Ovary (tissue), 3 donors: ENCODE measurements at regions not wholly inside any gene's neighbourhood (a gene's known extent, or its start where the extent isn't known, plus 50 kb on each side); places are given as distances from the start of the nearest gene placed in this dataset.

Experiments used
- CTCF ChIP-seq, 3 donors: fragments of 450-650 bp in 2 of 3; fragments of 200-600 bp in 1 of 3; IDR thresholded peaks; one replicate each; pipeline versions ENCODE4 v1.5.1 to v1.8.0; 2016 to 2022; ENCODE audit warnings: antibody characterized with exemption in 3 of 3, mild to moderate bottlenecking in 1 of 3
- POLR2A ChIP-seq: fragments of 450-650 bp; IDR thresholded peaks from one replicate; pipeline ENCODE4 v1.6.1; 2017; ENCODE audit warnings: antibody characterized with exemption, mild to moderate bottlenecking, moderate library complexity
- donor health status: DM: no; HTN: no; CAD: no.

DNA sequence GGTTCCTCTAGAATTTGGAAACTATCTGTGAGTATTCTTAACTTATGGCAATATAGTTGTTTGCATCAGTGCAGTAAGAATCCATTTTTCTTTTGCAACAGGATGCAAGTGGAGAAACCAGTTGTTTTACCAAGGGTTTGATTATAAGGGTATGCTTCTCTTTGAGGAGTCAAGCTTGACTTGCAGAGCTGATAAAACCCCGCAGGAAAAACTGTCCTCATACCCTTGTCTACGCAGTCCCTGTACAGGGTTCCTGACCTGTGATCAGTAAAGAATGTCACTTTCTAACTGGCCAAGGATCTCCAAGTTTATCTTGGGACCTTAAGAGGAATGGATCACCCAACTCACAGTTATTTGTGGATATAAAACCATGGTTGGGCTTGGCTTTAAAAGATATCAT lies 161.1 kb upstream of the OLIG3 start:
- TF ChIP-seq CTCF (IDR thresholded peaks at IDR 0.05), result no peak
- no peak for TF ChIP-seq POLR2A
